ENCODE measurements at regions not wholly inside any gene's neighbourhood (a gene's known extent, or its start where the extent isn't known, plus 50 kb on each side); places are given as distances from the start of the nearest gene placed in this dataset.

DNA sequence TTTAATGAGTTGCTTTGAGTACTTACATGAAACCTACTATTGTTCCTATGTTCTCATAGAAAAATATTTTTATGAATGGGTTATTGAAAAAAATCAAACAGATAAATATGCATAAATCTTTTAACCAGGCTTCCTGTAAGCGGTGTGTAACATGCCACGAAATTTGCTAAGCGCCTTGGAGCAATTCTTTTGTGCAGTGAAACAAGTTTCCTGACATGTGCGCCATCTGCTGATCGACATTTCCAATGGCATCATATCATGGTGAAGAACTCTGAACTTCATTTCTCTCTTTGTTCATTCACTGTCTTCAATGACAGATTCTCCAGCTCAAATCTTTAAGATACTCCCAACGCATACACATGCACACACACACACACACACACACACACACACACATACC, 145.6 kb upstream of the NAV3 start:
- no peak for TF ChIP-seq GATA2 (IDR thresholded peaks at IDR 0.05; ENCODE audit: insufficient read depth, insufficient read length, low read depth, low read length)
- TF ChIP-seq FOS (IDR thresholded peaks at IDR 0.05; ENCODE audit: borderline replicate concordance, insufficient read depth, low read length): no peak
- TF ChIP-seq, protein P1, sequence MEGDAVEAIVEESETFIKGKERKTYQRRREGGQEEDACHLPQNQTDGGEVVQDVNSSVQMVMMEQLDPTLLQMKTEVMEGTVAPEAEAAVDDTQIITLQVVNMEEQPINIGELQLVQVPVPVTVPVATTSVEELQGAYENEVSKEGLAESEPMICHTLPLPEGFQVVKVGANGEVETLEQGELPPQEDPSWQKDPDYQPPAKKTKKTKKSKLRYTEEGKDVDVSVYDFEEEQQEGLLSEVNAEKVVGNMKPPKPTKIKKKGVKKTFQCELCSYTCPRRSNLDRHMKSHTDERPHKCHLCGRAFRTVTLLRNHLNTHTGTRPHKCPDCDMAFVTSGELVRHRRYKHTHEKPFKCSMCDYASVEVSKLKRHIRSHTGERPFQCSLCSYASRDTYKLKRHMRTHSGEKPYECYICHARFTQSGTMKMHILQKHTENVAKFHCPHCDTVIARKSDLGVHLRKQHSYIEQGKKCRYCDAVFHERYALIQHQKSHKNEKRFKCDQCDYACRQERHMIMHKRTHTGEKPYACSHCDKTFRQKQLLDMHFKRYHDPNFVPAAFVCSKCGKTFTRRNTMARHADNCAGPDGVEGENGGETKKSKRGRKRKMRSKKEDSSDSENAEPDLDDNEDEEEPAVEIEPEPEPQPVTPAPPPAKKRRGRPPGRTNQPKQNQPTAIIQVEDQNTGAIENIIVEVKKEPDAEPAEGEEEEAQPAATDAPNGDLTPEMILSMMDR (IDR thresholded peaks at IDR 0.05; ENCODE audit: extremely low read depth in 1 of 2, insufficient read depth in 1 of 2, low read depth in 1 of 2, low read length in 2 of 2): peak; percentile 54 to 57
- no peak for TF ChIP-seq EZH2 (IDR thresholded peaks at IDR 0.05; ENCODE audit: borderline replicate concordance, low read depth, low read length, severe bottlenecking)
- FAIRE-seq (peak; percentile 79), DNase-seq (ENCODE audit: low read depth, low spot score) (peak; percentile 80)
- no peak overlapping the region for H3K9ac ChIP-seq (replicated peaks; ENCODE audit: extremely low read depth, insufficient read depth, low read length)
- no peaks in the 10 kb centered on the region for H4K20me1 ChIP-seq (replicated peaks; ENCODE audit: control insufficient read depth, extremely low read depth, insufficient read depth, low read length)
- no peaks in the 10 kb centered on the region for H3K9me3 ChIP-seq (replicated peaks; ENCODE audit: control insufficient read depth, insufficient read depth, low read length)
- peak overlapping the region; percentile 71 for H3K4me2 ChIP-seq (ENCODE audit: insufficient read depth, low read length)
- no peaks in the 10 kb centered on the region for H3K9me1 ChIP-seq (replicated peaks; ENCODE audit: control insufficient read depth, extremely low read depth, insufficient read depth, low read length)
- peaks cover 2% of the 10 kb centered on the region for H3K4me1 ChIP-seq (ENCODE audit: control insufficient read depth, extremely low read depth, insufficient read depth, low read length)
- BruUV-seq (replicated peaks): no TSS peak
- POLR2A ChIA-PET: no interaction called here
- H3K27ac ChIP-seq (ENCODE audit: insufficient read depth, low read depth, low read length): no peak overlapping the region
- intact Hi-C loops (cut with micrococcal nuclease) (loop anchor here (1.0 to 10.0 kb wide), 5 partner anchors 240 to 636 kb away; no protein-coding TSS in a partner anchor), dilution Hi-C loops (cut with MboI; ENCODE audit: extremely low pct_ligation_motif_present, low sequenced_read_pairs) (no loop called here)
- H2AFZ ChIP-seq (ENCODE audit: low read depth, low read length): peak overlapping the region; percentile 50
- H3K79me2 ChIP-seq (ENCODE audit: control insufficient read depth, insufficient read depth, low read length): no peaks in the 10 kb centered on the region
- H3K4me3 ChIP-seq (replicated peaks in 1 of 3; ENCODE audit: insufficient read depth in 1 of 3, low read depth in 1 of 3, low read length in 3 of 3): no peak overlapping the region
- H3K27me3 ChIP-seq (ENCODE audit: control insufficient read depth in 2 of 2, insufficient read depth in 2 of 2, low read length in 2 of 2): peaks cover 0 to under 1% of the 10 kb centered on the region in 2 experiments
- no peaks in the 10 kb centered on the region for H3K36me3 ChIP-seq (ENCODE audit: control insufficient read depth in 2 of 2, extremely low read depth in 1 of 2, insufficient read depth in 2 of 2, low read length in 2 of 2)
- CTCF ChIA-PET: interaction anchor here (0.7 to 4.4 kb wide), 26 partner anchors 8 to 674 kb away, joined by 3 to 132 read pairs (median 4); no protein-coding TSS in a partner anchor

DNA sequence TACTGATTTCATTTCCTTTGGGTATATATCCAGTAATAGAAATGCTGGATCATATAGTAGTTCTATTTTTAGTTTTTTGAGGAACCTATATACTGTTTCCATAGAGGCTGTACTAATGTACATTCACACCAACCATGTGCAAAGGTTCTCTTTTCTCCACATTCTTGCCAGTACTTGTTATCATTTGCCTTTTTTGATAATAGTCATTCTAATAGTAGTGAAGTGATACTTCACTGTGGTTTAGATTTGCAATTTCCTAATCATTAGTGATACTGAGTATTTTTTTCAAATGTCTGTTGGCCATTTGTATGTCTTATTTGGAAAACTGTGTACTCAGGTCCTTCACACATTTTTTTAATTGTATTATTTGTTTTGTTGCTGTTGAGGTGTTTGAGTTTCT, 148.2 kb upstream of the NAV3 start:
- no TSS peak for BruUV-seq (replicated peaks)
- CTCF ChIA-PET: interaction anchor here (0.6 to 1.0 kb wide), 3 partner anchors 99 to 530 kb away, joined by 3 read pairs; no protein-coding TSS in a partner anchor
- intact Hi-C loops (cut with micrococcal nuclease): loop anchor here (10.0 kb wide), 1 partner anchor 358 kb away; no protein-coding TSS in a partner anchor

More for the DNA sequence above, 148.2 kb upstream of the NAV3 start:
- FAIRE-seq (no peak), DNase-seq (ENCODE audit: low read depth, low spot score) (no peak)
- no peaks in the 10 kb centered on the region for H3K36me3 ChIP-seq (ENCODE audit: control insufficient read depth in 2 of 2, extremely low read depth in 1 of 2, insufficient read depth in 2 of 2, low read length in 2 of 2)
- peaks cover 2 to 4% of the 10 kb centered on the region in 2 experiments for H3K27me3 ChIP-seq (ENCODE audit: control insufficient read depth in 2 of 2, insufficient read depth in 2 of 2, low read length in 2 of 2)
- no peaks in the 10 kb centered on the region for H3K9me1 ChIP-seq (replicated peaks; ENCODE audit: control insufficient read depth, extremely low read depth, insufficient read depth, low read length)
- H4K20me1 ChIP-seq (replicated peaks; ENCODE audit: control insufficient read depth, extremely low read depth, insufficient read depth, low read length): no peaks in the 10 kb centered on the region
- dilution Hi-C loops (cut with MboI; ENCODE audit: extremely low pct_ligation_motif_present, low sequenced_read_pairs): no loop called here
- peaks cover 2% of the 10 kb centered on the region for H3K4me1 ChIP-seq (ENCODE audit: control insufficient read depth, extremely low read depth, insufficient read depth, low read length)
- H3K4me3 ChIP-seq (replicated peaks in 1 of 3; ENCODE audit: insufficient read depth in 1 of 3, low read depth in 1 of 3, low read length in 3 of 3): no peak overlapping the region
- POLR2A ChIA-PET: no interaction called here
- no peak overlapping the region for H3K9ac ChIP-seq (replicated peaks; ENCODE audit: extremely low read depth, insufficient read depth, low read length)
- H3K9me3 ChIP-seq (replicated peaks; ENCODE audit: control insufficient read depth, insufficient read depth, low read length): no peaks in the 10 kb centered on the region
- TF ChIP-seq EZH2 (IDR thresholded peaks at IDR 0.05; ENCODE audit: borderline replicate concordance, low read depth, low read length, severe bottlenecking): no peak
- TF ChIP-seq, protein P2, sequence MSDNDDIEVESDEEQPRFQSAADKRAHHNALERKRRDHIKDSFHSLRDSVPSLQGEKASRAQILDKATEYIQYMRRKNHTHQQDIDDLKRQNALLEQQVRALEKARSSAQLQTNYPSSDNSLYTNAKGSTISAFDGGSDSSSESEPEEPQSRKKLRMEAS (IDR thresholded peaks at IDR 0.05; ENCODE audit: insufficient read depth, insufficient read length): no peak
- TF ChIP-seq FOS (IDR thresholded peaks at IDR 0.05; ENCODE audit: borderline replicate concordance, insufficient read depth, low read length): no peak
- TF ChIP-seq JUN (IDR thresholded peaks at IDR 0.05; ENCODE audit: borderline replicate concordance, insufficient read depth, insufficient read length, low read depth): no peak
- TF ChIP-seq POLR2AphosphoS5 (IDR thresholded peaks at IDR 0.05; ENCODE audit: insufficient read depth, low read depth, low read length): no peak
- TF ChIP-seq, protein P1 (IDR thresholded peaks at IDR 0.05; ENCODE audit: extremely low read depth in 1 of 2, insufficient read depth in 1 of 2, low read depth in 1 of 2, low read length in 2 of 2): no peak
- TF ChIP-seq POLR2A (IDR thresholded peaks at IDR 0.05; ENCODE audit: low read depth, low read length): no peak
- TF ChIP-seq MYC (IDR thresholded peaks at IDR 0.05; ENCODE audit: low read depth, low read length): no peak
- no peak for TF ChIP-seq GATA2 (IDR thresholded peaks at IDR 0.05; ENCODE audit: insufficient read depth, insufficient read length, low read depth, low read length)
- H3K27ac ChIP-seq (ENCODE audit: insufficient read depth, low read depth, low read length): no peak overlapping the region
- H3K79me2 ChIP-seq (ENCODE audit: control insufficient read depth, insufficient read depth, low read length): no peaks in the 10 kb centered on the region
- no peak overlapping the region for H2AFZ ChIP-seq (ENCODE audit: low read depth, low read length)
- no peak overlapping the region for H3K4me2 ChIP-seq (ENCODE audit: insufficient read depth, low read length)

All from endothelial cell of umbilical vein (primary cell).